Endothelial cell of umbilical vein (primary cell): ENCODE measurements at regions not wholly inside any gene's neighbourhood (a gene's known extent, or its start where the extent isn't known, plus 50 kb on each side); places are given as distances from the start of the nearest gene placed in this dataset.

Source experiments
- CTCF ChIP-seq, 2 donors: IDR thresholded peaks; 1 replicate in 1 of 2; 2 replicates in 1 of 2; pipeline ENCODE4 v1.5.1; 2011; ENCODE audit warnings: low read length in 2 of 2, mild to moderate bottlenecking in 2 of 2, moderate library complexity in 2 of 2, control low read depth in 1 of 2, inconsistent platforms in 1 of 2, low read depth in 1 of 2; ENCODE audit not compliant: insufficient read depth in 1 of 2; ENCODE audit errors: extremely low read depth in 1 of 2
- EZH2 ChIP-seq: IDR thresholded peaks from 2 replicates; pipeline ENCODE4 v1.6.1; 2012; ENCODE audit warnings: borderline replicate concordance, low read depth, mild to moderate bottlenecking, moderate library complexity, low read length, inconsistent platforms; ENCODE audit not compliant: severe bottlenecking
- JUN ChIP-seq: IDR thresholded peaks from 2 replicates; pipeline ENCODE4 v1.6.1; 2011; ENCODE audit warnings: borderline replicate concordance, low read depth; ENCODE audit not compliant: insufficient read length, insufficient read depth
- MAX ChIP-seq: IDR thresholded peaks from 2 replicates; pipeline ENCODE4 v1.6.1; 2011; ENCODE audit not compliant: insufficient read depth, insufficient read length
- MYC ChIP-seq: IDR thresholded peaks from one replicate; pipeline ENCODE4 v1.6.1; 2011; ENCODE audit warnings: mild to moderate bottlenecking, low read depth, low read length
- POLR2A ChIP-seq: IDR thresholded peaks from 2 replicates; pipeline ENCODE4 v1.6.1; 2012; ENCODE audit warnings: low read depth, mild to moderate bottlenecking, control low read depth, low read length
- POLR2AphosphoS5 ChIP-seq: IDR thresholded peaks from 2 replicates; pipeline ENCODE4 v1.6.1; 2012; ENCODE audit warnings: low read depth, mild to moderate bottlenecking, control low read depth, low read length, moderate library complexity; ENCODE audit not compliant: insufficient read depth

GRCh38 chr21:15224346-15225086, 159.7 kb upstream of the NRIP1 start:
- TF ChIP-seq CTCF (IDR thresholded peaks at IDR 0.05; ENCODE audit: extremely low read depth in 1 of 2, insufficient read depth in 1 of 2, low read depth in 1 of 2, low read length in 2 of 2) (no peak), POLR2AphosphoS5 (no peak), POLR2A (no peak), MYC (no peak), MAX (no peak), EZH2 (no peak), JUN (no peak)
